HG02623 (cell line): ENCODE measurements at regions not wholly inside any gene's neighbourhood (a gene's known extent, or its start where the extent isn't known, plus 50 kb on each side); places are given as distances from the start of the nearest gene placed in this dataset.

Experiments
- ATAC-seq: cut with Tn5 transposase; IDR thresholded peaks from one replicate; pipeline ENCODE4 v1.9.1; 2021; ENCODE audit warnings: moderate library complexity; ENCODE audit not compliant: unreplicated experiment

- no peak for ATAC-seq
Measured at GRCh38 chr5:4442221-4442620, 697.9 kb upstream of the ADAMTS16 start.

GRCh38 chr5:4447657-4448056 lies 692.5 kb upstream of the ADAMTS16 start:
- no peak for ATAC-seq

DNA sequence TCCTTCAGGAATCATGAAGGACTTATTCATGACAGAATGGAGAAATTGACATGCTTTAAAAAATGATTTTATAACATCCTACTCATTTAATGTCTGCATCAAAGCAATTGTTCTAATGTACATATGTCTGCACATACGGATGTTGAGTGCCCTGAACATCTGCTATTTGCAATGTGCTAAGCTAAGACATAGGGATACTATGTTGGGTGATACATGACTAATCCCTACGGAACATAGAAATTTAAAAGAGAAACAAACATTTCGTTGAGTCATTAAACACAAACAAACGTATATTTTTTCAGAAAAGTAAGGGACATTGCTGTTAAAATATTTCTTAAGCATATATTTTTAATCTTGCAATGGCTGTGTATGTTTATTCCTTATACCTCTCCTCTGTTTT lies 686.5 kb upstream of the ADAMTS16 start:
- no peak for ATAC-seq

DNA sequence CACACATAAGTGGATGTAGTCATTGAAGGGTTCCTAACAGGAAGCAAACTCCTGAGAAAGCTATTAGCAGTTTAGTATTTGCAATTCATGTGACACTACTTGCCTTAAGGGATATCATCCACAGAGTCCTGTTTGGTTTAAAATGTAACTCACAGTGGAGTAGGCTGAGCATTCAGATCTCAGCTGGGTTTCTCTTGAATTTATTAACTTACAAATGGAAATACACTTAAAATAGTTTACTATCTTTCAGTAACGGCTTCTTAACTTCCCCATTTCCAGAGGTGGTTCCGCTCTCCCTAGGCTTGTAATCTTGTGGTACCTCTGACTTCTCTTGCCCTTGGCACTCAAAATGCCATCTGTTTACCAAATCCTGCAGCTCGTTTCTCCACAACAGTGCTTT lies 660.7 kb upstream of the ADAMTS16 start:
- ATAC-seq = no peak

DNA sequence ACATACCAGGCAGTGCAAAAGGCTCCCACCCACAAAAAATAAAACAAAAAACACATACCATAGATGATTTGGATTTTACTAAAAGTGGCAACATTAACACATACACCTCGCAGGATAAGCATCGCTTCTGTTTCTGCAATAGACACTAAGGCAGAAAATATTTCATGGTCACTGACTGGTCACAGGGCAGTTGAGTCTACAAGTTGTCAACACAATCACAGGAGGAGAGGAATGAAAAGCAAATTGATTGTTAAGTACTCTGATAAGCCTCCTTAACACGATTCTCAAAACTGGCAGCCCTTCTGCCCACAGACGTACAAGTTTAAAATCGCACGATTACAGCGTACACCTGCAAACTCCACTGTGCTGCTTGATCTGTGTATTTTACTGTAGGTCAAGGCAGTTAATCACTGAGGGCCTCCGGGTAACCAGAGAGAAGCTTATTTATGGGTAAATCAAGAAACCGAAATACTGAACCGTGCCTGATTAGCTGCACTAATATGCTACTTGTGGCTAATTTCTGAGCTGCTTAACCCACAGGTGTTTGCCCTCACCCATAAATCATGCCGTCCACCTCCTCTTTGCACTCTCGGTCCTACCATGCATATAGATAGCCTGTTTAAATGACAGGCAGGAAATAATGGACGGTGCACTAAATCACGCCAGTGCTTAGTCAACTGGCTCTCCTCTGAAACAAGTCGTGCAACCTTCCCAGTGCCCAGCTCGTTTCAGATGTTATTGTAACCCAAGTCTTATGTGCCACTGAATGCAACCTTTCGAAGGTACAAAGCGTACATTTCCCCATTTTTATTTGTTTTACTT lies 659.4 kb upstream of the ADAMTS16 start:
- no peak for ATAC-seq

DNA sequence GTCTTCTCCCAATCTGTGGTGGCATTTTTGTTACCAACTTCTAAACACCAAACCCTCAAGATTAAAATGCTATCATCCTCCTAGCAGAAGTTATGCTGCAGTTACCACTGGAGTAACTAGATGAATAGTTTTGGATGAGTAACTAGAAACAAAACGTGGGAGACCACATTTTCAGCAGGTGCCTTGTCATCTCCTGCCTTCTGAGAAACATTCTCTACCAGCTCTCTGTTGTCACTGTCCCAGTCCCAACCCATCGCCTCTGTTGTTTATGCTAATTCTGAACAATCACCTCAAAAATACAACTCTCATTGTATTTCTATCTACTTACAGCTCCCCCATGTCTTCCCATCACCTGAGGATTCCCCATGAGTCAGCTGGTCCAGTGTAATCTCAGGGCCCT lies 652.5 kb upstream of the ADAMTS16 start:
- no peak for ATAC-seq

GRCh38 chr5:4511996-4512656 lies 628.0 kb upstream of the ADAMTS16 start:
- ATAC-seq = no peak

GRCh38 chr5:4513381-4513780 lies 626.7 kb upstream of the ADAMTS16 start:
- no peak for ATAC-seq

GRCh38 chr5:4514067-4514648 lies 626.0 kb upstream of the ADAMTS16 start:
- no peak for ATAC-seq

DNA sequence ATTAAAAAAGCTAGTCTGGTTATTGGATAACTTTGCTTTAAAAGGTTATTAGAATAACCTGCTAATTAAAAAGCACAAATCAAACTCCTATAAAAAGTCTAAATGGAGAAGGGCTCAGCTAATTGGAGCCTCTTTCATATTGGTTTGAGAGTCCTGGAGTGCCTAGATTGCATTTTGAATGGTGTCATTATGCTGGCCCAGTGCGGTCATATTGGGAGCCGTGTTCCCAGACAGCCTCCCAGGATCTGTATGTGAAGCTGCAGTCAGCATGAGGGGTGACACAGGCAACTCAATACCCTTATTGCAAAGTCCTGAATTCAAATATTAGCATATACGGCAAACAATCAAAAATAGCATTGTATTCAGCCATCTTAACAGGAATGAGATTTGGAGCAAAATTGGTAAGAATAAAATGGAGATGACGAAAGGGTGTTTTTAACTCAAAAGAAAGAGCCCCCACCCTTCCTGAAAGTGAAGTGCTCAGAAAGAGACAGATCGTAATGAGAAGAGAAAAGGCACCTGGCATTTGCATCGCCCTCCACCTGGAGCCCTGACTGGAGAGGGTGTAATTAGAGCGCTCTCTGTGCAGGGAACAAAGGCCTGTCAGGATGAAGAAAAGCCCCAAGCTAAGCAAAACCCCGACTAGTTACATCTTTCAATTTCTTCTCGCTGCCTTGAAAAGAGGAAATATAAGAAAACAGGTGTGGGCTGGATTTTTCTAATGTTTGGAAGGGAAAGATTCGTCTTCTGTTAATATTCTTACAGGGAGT lies 621.0 kb upstream of the ADAMTS16 start:
- no peak for ATAC-seq

GRCh38 chr5:4520559-4520958 lies 619.6 kb upstream of the ADAMTS16 start:
- ATAC-seq = no peak

DNA sequence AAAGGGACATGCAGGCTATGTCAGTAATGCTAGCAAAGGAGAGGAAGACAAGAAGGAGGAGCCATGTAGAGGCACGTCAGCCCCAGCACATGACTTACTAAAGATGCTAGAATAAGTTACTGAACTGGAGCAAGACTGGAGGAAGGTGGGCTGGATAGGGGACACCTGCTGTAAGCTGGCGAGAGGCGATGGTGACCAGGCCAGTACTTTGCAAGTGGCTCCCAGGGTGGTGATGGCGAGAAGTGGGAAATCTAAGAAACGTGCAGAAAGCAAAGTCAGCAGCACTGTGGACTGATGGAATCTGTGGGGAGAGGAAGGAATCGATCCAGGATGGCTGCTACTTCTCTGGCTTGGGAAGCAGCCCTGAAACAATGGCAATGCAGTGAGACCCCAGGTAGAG lies 617.1 kb upstream of the ADAMTS16 start:
- no peak for ATAC-seq

DNA sequence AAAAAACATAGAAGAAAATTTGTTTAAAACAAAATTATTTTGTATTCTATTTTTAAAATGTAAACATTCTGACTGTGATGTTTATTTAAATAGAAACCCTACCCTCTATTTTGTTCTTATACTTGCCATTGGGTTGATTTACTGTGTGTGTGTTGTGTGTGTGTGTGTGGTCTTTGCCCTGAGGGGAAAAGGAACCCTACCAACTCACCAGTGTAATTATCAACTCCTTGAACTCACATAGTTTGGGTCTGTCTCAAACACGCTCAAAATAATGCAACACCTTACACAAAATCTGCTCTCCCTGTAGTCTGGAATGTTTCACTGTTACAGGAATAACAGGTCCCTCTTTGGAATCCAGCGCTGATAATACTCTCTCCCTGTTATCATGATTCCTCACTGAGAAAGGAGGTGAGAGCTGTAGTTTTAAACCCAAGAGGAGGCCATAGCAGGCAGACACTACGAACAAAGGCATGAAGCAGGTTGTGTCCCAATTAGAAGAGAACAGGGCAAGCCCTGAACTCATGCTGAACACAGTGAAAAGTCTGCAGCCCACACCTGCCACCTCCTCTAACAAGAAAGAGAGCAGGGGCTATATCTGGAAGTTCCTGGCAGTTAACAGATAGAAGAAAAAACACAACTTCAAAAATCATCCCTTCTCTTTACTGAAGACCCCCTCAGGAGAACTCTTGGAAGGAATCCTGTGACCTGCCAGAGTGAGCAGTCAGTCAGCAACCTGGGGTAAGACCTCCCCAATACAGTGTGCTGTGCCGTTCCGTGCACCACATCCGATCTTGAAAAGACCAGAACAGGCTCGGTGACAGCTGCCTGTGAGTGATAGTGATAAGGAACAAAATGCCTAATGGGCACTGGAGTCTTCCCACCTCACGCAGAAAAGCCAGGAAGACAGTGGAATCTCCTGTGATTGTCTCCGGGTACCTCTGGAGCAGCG lies 608.1 kb upstream of the ADAMTS16 start:
- ATAC-seq = no peak

GRCh38 chr5:4532705-4533080 lies 607.4 kb upstream of the ADAMTS16 start:
- ATAC-seq = no peak

GRCh38 chr5:4533457-4534105 lies 606.5 kb upstream of the ADAMTS16 start:
- ATAC-seq = no peak

DNA sequence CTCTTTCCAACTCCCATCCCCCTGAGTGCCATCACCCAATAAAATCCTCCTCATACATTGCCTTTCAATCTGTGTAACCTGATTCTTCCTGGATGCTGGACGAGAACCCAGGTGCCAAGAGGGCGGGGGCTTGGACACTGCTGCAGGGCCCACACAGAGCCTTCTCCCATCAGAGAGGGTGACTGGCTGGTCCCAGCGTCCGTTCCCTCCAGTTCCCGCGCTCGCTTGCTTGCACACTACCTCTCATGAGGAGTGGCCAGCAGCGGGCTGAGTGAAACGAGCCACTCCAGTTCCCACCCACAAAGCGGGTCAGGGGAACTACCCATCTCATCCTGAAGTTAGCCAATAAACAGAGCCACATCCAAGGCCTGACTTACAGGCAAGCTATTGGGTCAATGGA lies 602.6 kb upstream of the ADAMTS16 start:
- no peak for ATAC-seq

GRCh38 chr5:4540375-4541173 lies 599.6 kb upstream of the ADAMTS16 start:
- no peak for ATAC-seq

- ATAC-seq = no peak
Measured at GRCh38 chr5:4541334-4541733, 598.8 kb upstream of the ADAMTS16 start.

DNA sequence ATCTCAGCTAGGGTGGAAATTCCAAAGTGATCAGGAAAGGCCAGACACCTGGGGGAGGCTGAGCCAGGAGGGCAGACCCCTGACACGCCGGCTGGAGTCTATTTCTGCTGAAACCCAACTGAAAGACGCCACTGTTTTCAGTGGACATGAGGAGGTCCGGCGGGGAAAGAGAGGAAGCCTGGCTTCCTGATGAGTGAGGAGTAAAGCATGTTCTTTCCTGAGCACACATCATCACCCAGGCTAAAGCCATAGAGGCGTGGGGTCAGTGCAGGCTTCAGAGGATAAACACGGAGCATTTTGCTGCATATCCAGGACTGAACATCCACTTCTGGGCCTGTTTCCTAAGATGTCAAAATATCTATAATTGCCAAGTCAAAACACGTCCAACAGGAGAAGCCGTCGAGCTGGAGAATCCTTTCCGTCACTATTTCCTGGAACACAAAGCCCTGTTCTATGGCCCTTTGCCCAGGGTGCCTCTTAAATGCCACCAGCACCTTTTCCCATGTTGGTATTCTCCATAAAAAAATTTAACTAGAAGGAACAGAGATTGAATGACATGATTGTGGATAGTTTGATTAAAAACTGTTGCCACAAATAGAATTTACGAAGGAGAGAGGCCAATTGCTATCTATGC lies 597.9 kb upstream of the ADAMTS16 start:
- no peak for ATAC-seq
